Erythroblast (primary cell): ENCODE measurements at regions not wholly inside any gene's neighbourhood (a gene's known extent, or its start where the extent isn't known, plus 50 kb on each side); places are given as distances from the start of the nearest gene placed in this dataset.

Experiments used
- GATA1 ChIP-seq: IDR thresholded peaks from 2 replicates; pipeline ENCODE4 v1.6.1; 2011; ENCODE audit warnings: low read depth, mild to moderate bottlenecking, control low read depth, low read length, moderate library complexity
- POLR2A ChIP-seq: IDR thresholded peaks from 2 replicates; pipeline ENCODE4 v1.6.1; 2011; ENCODE audit warnings: mild to moderate bottlenecking, low read length

DNA sequence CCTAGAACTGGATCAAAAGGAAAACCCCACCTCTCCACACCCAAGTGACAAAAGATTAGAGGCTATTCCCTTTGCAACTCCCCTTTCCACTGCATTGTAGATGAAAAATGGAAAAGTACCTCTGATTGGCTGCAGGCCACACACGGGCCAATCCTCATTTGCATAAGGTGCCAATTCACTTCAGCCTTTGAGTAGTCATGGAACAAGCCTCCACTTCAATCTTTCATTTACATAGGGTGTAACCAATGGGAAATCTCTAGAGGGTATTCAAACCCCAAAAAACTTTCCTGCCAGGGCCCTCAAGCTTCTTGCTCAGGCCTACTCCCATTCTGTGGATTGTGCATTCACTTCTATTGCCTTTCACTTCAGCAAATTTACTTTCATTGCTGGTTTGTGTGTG lies 122.3 kb upstream of the KCND3 start:
- TF ChIP-seq POLR2A: no peak
- TF ChIP-seq GATA1: no peak
